CD4-positive, alpha-beta T cell (primary cell): ENCODE measurements at regions not wholly inside any gene's neighbourhood (a gene's known extent, or its start where the extent isn't known, plus 50 kb on each side); places are given as distances from the start of the nearest gene placed in this dataset.

Source experiments
- ATAC-seq: fragments of 200-7000 bp; cut with Tn5 transposase; one replicate; pipeline ENCODE4 v1.10.0; 2022; ENCODE audit warnings: mild to moderate bottlenecking; ENCODE audit not compliant: poor library complexity
- CTCF ChIA-PET: fragments of 350-600 bp; sonication (Branson Sonifier 250); formaldehyde crosslinking; loops from one replicate; lab custom pipeline; 2021; ENCODE audit warnings: antibody characterized with exemption, inconsistent platforms; lab: Charles Lee
- POLR2A ChIA-PET: fragments of 350-600 bp; sonication (Branson Sonifier 250); formaldehyde crosslinking; loops from one replicate; lab custom pipeline; 2021; ENCODE audit warnings: antibody characterized with exemption, inconsistent platforms; lab: Charles Lee
- DNase-seq, 14 experiments: peaks; one replicate each; pipeline ENCODE4 v3.0.0-alpha.2; 2013 to 2020; ENCODE audit warnings: mixed read lengths in 2 of 14
- H3K27ac ChIP-seq, 2 donors: one replicate each; pipeline versions ENCODE4 v1.5.1 to v1.7.0; 2013; ENCODE audit warnings: low read length in 2 of 2, low read depth in 1 of 2, mild to moderate bottlenecking in 1 of 2
- H3K27me3 ChIP-seq, 2 experiments: 1 replicate in 1 of 2; 2 replicates in 1 of 2; pipeline versions ENCODE4 v1.6.1 to v1.7.0; 2013; ENCODE audit warnings: low read length in 2 of 2, control low read depth in 1 of 2, mild to moderate bottlenecking in 1 of 2, moderate library complexity in 1 of 2; ENCODE audit not compliant: insufficient read depth in 2 of 2, control insufficient read depth in 1 of 2
- H3K36me3 ChIP-seq: one replicate; pipeline ENCODE4 v1.6.1; 2013; ENCODE audit warnings: low read length, control low read depth; ENCODE audit not compliant: insufficient read depth
- H3K4me1 ChIP-seq: one replicate; pipeline ENCODE4 v1.6.1; 2013; ENCODE audit warnings: low read length, control low read depth; ENCODE audit not compliant: insufficient read depth
- H3K4me3 ChIP-seq: one replicate; pipeline ENCODE4 v1.5.1; 2013; ENCODE audit warnings: mild to moderate bottlenecking, low read length, moderate library complexity
- H3K9me3 ChIP-seq, 2 experiments: 1 replicate in 1 of 2; 2 replicates in 1 of 2; pipeline versions ENCODE4 v1.6.1 to v1.7.0; 2013; ENCODE audit warnings: low read length in 2 of 2, mild to moderate bottlenecking in 2 of 2, control low read depth in 1 of 2, moderate library complexity in 1 of 2; ENCODE audit not compliant: control insufficient read depth in 1 of 2, insufficient read depth in 1 of 2
- H3K27ac Mint-ChIP-seq: one replicate; pipeline ENCODE4 v1.8.0; 2020; ENCODE audit warnings: mixed read lengths
- H3K27me3 Mint-ChIP-seq: one replicate; pipeline ENCODE4 v1.8.0; 2021; ENCODE audit warnings: mixed read lengths
- H3K36me3 Mint-ChIP-seq: one replicate; pipeline ENCODE4 v1.8.0; 2021; ENCODE audit warnings: low read depth, mixed read lengths
- H3K4me1 Mint-ChIP-seq: one replicate; pipeline ENCODE4 v1.8.0; 2021; ENCODE audit warnings: low read depth, mixed read lengths
- H3K4me3 Mint-ChIP-seq: one replicate; pipeline ENCODE4 v1.8.0; 2020; ENCODE audit warnings: mild to moderate bottlenecking, mixed read lengths
- H3K9me3 Mint-ChIP-seq: one replicate; pipeline ENCODE4 v1.8.0; 2020; ENCODE audit warnings: mixed read lengths
- intact Hi-C, 2 experiments: fragments of 100-400 bp; cut with DNase I in 1 of 2; cut with micrococcal nuclease in 1 of 2; formaldehyde crosslinking; loops; one replicate each; pipeline versions ENCODE4 v1.15.1 to v1.9.0; 2023 to 2025; cut with DNase I, micrococcal nuclease
- TF ChIP-seq, protein P1 (sequence below): fragments of 200-600 bp; IDR thresholded peaks from one replicate; pipeline ENCODE4 v1.8.0; 2022; ENCODE audit warnings: antibody characterized with exemption, mild to moderate bottlenecking

DNA sequence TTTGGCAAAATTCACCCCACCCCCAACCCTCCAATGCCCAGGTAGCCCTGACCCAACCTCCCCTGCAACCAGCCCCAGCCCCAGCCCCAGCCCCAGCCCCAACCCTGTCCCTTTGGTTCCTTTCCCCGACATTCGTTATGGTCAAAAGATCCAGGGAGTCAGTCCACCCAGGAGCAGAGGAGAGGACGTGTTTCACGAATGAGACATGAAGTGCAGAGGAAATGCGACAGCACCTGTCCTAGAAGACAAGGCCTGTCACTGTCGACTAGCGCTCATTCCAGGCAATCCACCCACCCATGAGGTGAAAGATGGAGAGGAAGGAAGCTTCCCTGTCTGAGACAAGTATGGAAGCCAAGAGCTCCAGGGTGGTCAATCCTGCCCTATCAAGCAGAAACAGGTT lies 485.0 kb downstream of the SPATA31A7 start:
- H3K36me3 ChIP-seq = no peaks in the 10 kb centered on the region
- Mint-ChIP-seq H3K4me1 (peaks cover 5% of the 10 kb centered on the region), H3K4me3 (no peak overlapping the region), H3K27ac (no peak overlapping the region), H3K9me3 (peaks cover 3% of the 10 kb centered on the region), H3K27me3 (no peaks in the 10 kb centered on the region), H3K36me3 (peaks cover 4% of the 10 kb centered on the region)
- peaks cover 0 to 50% of the 10 kb centered on the region in 2 experiments for H3K9me3 ChIP-seq
- CTCF ChIA-PET = no interaction called here
- no peaks in the 10 kb centered on the region for H3K27me3 ChIP-seq
- no peak overlapping the region for H3K27ac ChIP-seq
- H3K4me3 ChIP-seq = no peak overlapping the region
- H3K4me1 ChIP-seq = no peaks in the 10 kb centered on the region
- TF ChIP-seq, protein P1, sequence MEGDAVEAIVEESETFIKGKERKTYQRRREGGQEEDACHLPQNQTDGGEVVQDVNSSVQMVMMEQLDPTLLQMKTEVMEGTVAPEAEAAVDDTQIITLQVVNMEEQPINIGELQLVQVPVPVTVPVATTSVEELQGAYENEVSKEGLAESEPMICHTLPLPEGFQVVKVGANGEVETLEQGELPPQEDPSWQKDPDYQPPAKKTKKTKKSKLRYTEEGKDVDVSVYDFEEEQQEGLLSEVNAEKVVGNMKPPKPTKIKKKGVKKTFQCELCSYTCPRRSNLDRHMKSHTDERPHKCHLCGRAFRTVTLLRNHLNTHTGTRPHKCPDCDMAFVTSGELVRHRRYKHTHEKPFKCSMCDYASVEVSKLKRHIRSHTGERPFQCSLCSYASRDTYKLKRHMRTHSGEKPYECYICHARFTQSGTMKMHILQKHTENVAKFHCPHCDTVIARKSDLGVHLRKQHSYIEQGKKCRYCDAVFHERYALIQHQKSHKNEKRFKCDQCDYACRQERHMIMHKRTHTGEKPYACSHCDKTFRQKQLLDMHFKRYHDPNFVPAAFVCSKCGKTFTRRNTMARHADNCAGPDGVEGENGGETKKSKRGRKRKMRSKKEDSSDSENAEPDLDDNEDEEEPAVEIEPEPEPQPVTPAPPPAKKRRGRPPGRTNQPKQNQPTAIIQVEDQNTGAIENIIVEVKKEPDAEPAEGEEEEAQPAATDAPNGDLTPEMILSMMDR = no peak
- POLR2A ChIA-PET = no interaction called here
- DNase-seq = no peak
- intact Hi-C loops = no loop called here
- ATAC-seq = no peak
